C1 segment of cervical spinal cord (tissue), 14 donors: ENCODE measurements at regions not wholly inside any gene's neighbourhood (a gene's known extent, or its start where the extent isn't known, plus 50 kb on each side); places are given as distances from the start of the nearest gene placed in this dataset.

ENCODE experiments used
- DNase-seq, 14 donors: peaks; one replicate each; lab custom pipeline; 2025; lab: John Stamatoyannopoulos, UW

DNA sequence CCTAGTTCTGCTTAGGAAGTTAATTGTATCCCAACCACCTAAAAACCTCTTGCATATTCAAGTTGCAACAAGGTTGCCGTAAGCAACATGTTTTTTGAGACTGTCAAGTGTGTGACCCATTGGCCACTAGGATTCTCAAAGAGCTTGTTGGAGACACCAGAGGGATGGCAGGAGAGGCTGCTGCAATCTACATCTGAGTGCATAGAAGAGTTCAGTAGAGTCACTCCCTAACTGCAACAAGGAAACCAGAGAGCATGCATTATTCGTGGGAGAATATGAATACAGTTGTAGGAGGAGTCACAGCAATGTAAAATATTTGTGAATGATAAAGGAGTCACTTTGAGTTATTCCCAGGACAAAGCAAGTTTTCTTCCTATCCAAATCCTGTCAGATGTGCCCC is 538.6 kb downstream of the TNS3 start:
- no peak for DNase-seq

DNA sequence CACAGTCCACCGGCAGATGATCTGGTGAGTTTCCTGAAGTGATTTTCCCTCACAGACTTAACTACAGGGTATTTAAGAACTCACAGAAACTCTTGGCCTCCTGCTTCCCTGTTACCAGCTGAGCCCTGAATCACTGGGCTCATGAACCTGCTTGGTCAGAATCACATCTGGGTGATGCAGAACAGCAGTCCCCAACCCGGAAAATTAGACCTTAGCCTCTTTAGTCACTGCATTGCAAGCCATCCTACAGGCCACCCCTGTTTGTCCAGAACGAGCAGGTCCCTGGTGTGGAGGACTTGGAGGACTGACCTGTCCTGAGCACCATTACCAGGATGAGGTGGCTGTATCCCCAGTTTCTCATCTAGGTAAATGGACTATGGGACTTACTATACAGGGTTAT is 539.2 kb downstream of the TNS3 start:
- DNase-seq, result no peak

DNA sequence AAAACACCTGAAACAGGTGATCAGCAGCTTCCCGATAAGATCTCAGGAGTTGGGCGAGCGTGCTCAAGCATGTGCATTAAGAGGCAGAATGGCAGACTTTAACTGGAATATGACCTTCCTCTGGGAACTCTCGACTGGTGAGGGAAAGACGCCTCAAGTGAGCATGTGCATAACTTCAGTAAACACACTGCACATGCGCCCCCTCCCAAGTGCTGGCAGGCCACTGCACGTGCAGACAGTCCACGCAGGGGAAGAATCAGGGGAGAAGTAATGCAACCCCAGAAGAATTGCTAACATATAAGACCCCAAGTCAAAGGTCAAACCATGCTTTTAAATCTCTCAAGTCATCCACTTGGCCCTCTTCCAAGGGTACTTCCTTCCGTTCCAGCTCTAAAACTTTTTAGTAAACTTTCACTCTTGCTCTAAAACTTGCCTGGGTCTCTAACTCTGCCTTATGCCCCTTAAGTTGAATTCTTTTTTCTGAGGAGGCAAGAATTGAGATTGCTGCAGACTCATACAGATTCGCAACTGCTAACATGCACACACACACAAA is 541.0 kb downstream of the TNS3 start:
- no peak for DNase-seq

DNA sequence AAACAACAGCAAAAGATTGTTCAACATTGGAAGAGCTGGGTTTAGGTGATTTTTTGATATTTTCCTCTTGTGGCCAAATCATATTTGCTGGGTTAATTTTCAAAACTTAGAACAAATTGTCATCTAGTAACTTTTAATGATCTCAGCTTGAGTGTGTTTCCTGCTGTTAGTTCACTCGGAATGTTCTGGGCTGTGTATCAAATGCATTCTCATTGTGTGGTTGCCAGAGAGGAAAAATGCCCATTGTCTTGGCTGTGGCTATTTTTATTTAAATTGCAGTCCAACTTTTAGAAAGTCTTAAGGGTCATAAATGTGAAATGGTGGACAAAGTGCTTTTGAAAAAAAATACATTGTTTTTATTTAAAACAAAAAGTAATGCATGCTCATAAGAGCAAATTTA is 542.0 kb downstream of the TNS3 start:
- DNase-seq, result no peak

DNA sequence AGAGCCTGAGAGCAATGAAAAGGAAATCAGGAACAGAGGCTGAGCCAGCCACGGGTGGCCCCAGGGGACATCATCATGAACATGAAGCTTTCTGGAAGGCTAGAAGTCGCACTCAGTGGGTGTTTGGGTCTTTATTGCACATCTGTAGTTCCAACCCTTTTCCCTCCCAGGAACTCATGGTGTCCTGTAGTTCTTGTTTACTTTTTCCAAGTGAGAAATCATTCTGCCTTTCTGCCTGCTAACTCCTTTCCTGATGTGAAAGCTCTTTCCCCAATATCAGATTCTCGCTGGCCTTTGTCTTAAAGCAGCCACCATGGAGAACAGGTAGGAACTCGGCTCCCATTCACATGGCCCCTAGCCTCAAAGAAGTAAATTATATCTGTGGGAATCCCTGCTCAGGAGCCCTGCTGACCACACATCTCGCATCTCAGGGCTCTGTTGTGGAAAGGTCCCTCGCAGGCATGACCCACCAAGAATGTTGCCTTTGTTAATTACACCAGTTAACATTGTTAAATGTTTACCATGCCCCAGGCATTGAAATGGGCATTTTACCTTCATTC is 542.7 kb downstream of the TNS3 start:
- no peak for DNase-seq

DNA sequence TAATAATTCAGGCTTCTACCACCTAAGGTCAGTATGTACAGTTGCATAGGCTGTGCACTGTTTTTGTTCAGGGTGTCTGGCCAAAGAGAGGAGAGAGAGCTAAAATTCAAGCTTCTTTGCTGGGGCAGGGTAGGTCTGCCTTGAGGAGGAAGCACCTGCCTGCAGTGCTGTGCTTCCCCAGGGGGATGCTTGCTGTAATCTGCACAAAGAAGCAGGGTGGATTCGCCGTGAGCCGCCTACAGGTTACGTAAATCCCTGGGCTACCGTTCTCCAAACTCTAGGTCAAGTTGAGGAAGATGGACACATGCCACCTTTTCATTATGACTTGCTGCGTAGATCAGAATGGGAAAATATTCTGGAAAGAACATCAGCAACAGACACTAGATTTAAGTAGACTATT is 543.3 kb downstream of the TNS3 start:
- DNase-seq, result no peak

DNA sequence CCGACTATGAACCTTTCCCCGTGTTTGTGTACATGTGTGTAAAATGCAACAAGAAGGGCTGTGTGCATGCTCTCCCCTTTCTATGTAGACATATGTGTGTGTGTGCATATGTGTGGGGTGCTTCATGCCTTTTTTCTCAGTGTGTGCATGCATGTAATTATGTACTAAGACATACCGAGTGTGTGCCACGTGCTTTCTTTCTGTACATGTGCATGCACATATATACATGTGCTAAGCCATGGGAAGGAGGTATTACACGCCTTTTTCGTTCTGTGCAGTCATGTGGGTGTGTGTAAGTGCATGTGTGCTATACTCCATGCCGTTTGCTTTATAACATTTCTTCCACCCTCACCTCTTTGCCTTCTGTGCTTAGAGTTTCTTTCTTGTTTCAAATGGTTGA is 544.3 kb downstream of the TNS3 start:
- DNase-seq, result no peak

DNA sequence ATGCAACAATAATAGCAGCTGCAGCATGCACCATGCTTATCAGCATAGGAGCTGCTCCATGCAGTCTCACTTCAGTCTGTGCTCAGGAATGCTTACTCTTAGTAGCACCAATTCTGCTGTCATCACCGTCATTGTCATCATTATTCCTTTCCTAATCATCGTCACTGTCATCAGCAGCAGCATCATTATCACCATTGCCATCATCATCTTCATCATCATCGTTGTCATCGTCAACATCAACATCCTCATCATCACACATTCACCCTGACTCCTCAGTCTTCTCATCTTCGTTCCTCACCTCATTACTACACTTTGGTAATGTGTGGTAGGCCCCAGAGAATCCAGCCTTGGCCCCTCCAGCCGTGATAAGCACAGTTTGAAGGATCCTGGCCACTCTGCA is 545.0 kb downstream of the TNS3 start:
- DNase-seq, result no peak

DNA sequence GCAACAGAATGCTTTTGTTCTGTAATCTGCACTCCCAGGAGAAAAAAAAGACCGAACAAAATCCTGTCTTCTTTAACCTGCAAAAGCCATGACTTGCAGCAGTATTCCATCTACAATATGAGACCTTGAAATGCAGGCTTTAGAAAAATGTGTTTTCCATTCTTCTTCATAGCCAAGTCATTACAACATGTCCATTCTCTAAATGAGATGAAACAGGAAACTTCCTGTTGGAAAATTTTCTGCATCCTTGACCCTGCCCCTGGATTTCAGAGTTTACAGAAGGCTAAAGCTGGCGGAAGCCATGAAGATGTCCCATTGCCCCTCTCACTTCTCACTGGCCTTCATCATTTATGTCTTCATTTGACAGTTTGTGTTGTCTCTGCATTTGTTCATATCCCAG is 546.4 kb downstream of the TNS3 start:
- DNase-seq, result no peak

DNA sequence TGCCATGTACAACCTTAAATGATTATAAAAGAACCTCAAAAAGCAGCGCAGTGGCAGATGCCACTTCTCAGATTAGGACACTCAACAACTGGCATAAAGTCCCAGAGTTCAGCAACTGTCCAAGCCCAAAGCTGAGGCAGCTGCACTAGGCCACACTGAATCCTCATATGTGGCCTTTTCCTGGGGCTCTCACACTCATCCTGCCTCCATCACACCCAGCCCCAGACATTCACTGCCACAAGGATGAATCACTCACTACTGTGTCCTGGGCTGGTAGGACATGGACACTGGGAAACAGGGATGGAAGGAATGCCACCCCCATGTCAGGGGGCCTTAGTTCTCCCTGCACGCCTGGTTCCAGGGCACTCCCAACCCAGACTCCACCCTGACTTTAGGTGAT is 547.7 kb downstream of the TNS3 start:
- DNase-seq, result no peak

DNA sequence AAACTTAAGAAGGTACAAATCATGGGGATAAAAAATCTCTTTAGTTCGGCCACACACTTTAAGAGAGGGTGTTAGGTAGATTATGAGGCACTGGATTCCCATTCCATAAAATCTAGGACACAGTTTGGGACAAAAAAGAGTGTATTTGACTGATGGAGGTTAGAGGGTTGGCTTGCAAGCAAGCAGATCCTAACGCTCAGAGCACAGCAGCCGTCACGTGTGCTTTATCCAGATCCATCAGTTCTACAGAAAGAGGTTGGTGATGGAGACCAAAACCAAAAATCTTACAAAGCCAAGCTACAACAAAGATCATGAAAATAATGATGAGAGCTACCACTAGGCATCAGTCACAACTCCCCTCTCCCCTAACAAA is 549.4 kb downstream of the TNS3 start:
- no peak for DNase-seq

DNA sequence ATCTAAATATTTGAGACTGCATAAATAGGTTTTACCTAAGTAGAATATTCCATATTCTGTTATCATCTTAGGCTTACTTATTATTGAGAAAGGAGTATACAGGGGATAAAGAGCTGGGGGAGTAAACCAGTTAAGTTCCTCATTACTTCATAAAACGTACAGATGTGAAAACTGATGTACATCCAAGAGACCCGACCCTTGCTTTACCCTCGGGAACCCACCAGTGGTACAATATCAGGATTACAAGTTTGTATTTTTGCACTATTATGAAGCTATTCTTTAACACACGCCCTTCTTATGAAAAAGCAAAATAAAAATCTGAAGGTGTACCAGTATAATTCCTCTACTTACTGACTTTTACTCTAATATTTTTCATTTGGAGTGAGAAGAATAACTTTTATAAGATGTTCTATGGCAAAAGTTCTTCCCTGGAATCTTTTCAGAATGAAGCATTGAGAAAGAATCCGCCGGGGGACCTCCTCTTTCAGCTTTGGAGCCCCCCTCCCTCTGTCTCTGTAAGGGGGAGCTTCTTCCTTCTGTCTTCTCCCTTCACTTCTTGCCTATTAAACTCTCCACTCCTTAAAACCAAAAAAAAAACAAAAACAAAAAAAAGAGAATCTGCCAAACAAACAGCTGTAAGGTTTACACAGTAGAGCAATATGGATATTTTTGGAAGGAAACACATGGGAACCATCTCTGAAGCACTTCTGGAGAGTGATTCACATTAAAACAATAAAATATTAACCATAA is 550.0 kb downstream of the TNS3 start:
- no peak for DNase-seq

DNA sequence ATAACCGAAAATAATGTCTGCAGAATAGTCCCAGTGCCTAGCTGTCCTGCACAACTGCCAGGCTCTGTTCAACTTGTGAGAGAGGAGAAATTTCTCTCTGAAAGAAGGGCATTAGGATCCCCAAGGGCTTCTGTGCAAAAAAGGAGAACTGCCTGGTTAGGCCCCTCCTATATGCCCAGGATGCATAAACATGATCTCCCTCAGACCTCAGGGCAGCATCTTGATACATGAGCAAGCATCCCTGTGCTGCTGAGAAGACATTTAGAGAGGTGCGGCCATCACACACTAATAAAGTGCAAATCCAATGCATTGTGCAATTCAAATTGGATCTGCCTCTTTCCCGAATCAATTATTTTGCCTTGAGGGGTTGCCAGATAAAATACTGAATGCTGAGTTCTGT is 553.6 kb downstream of the TNS3 start:
- DNase-seq, result no peak

DNA sequence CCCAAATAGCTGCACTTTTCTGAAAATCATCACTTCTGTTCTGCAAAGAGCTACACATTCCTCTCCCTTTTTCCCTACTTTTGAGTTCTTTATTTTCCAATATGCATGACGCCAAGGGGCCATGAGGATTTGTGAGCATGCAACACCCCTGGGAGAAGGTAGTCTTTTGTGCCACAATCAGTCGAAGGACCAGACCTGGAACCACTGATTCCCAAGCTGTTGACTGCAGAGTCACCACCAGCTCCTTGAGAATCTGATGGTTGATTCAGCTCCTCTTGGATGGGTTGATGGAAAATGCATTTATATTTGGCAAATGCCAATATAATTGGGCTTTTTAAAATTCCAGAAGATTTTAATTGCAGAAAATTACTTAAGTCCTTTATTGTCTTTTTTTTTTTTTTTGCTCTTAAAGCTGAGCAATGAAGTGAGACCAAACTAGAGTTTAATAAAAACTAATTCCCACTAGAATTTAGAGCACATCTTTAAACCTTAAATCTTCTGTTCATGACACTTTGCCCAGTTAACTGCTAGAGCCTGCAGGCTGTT is 554.1 kb downstream of the TNS3 start:
- DNase-seq, result no peak

DNA sequence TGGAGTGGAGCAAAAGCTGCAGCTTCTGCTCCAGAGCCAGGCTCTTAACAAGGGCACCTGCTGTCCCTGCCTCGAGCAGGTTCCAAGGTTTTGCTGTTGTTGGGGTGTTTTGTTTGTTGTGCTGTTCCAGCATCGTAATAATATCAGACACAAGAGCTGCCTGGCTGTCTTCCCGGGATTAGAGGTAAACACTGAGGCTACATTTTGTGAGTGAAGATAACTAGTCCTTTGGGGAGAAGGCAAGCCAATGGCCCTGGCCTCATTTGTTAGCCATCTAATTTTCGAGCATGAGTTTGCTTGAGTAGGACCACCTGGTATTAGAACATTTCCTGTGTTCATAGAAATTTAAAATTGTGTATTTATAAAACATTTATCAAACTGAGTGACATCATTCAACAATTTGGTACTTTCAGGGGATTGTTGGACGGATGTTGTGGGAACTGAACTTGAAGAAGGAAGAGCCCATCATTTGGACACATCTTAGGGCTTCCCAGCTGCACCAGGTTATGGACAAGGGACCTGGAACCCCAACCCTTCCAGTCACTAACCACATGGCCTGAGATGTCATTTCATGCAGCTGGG is 555.0 kb downstream of the TNS3 start:
- no peak for DNase-seq

DNA sequence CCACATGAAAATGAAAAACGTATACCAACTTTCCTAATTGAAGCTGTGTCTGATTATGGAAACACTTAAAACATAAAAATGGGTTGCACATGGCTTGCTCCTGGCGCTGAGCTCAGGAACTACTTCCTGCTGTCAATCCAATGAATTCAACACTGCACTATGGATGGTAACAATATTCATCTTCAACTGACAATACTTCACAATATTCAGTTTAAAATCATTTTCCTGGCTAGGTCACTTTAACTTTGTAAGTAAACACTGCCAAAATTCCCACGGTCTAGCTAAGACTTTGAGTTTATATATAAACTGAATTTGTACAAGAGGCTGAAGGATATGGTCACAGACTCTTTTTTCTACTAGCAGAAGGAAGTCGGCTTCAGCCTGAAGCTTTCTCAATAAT is 556.9 kb downstream of the TNS3 start:
- DNase-seq, result no peak

DNA sequence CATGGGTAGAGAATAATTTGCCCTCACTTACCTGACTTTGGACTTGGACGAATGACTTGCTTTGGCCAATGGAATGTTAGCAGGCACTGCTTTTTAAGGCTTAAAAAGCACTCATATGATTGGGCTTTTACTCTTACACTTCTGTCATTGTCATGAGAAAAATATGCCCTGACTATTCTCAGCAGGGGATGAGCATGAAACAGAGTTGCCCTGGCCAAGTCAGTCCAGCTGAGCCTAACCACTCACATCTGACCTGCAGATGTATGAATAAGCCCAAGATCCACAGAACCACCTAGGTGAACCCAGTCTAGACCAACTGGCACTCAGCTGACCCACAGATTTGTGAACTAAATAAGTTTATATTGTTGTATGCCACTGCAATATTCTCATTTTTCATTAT is 573.5 kb downstream of the TNS3 start:
- DNase-seq, result no peak

DNA sequence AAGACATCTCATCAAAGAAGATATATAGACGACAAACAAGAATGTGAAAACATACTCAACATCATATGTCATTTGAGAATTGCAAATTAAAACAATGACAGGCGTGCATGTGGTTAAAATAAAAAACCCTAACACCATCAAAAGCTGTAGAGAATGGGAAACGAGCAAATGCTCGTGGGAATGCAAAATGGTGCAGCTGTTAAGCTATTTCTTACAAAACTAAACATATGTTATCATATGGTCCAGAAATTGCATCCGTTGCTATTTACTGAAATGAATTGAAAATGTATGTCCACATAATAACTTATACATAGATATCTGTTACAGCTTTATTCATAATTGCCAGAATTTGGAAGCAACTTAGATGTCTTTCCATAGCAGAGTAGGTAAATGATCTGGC is 574.4 kb downstream of the TNS3 start:
- no peak for DNase-seq

DNA sequence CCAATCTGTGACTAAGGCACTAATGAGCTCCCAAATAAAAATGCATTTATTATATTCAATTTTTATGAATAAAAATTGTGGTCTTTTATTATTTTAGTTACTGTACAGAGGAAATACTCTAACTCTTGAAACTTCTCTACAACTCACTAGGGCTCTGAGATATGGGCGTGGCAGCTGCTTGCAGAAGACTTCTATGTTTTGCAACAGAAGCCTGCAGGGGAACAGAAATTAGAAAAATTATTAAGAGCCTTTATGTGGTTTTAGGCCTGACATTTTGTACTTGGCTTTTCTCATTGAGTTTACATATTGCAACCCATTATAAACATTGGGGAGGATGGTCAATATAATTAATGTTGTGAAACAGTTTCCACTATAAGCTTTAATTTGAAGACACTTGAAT is 581.4 kb downstream of the TNS3 start:
- no peak for DNase-seq

DNA sequence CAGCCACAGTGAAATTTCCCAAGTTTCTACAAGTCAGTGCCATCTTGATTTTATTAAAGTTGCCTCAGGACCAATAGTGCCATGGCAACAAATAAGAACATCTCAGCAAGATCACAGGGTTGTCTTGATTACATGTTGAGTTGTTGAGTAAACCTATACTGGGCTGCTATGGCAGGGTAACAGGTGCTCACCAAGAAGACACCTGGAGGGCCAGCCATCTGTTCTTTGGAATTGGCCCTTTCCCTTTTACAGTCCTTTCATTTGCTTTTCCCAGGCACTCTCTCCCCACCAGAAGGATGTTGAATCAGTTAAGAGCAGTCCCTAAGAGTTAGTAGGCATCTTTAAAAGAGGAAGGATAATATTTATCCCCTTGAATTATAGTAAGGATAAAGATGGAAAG is 582.0 kb downstream of the TNS3 start:
- DNase-seq, result peak in 1 of 14 donors; percentile 70

DNA sequence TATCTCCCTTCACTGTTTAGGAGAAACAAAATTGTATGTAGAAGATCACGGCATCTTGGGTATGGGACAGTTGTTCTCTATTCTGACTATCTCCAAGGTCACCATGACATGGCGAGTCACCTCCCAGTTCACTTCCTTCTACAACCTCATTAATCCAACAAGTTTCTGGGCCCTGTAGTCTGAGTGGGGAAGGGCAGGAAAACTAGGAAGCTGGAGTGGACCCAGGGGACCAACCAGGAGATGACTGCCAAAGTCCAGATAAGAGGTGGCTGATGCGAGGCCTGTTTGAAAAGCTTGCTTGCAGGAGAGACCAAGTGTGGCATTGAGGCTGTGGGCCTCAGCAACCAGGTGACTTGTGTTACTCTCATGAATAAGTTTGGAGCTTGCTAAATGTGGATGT is 584.9 kb downstream of the TNS3 start:
- no peak for DNase-seq

DNA sequence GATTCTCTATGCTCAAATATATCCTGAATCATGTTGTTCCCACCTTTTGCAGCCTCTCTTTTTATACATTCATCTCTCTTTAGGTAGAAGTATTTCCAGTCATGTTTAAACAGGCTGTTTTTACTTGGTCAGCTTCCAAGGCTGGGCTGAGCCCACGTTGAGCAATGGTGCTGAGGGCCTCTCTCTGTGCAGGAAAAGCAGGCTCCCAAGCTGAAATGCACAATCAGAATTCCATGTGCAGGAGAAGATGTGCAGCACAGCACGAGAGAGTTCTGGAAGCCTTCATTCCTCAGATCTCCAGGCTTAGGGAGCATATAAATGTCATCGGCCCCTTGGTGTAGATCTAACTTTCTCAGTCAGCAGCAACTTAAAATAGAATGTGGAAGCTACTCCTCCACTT is 588.5 kb downstream of the TNS3 start:
- DNase-seq, result no peak

DNA sequence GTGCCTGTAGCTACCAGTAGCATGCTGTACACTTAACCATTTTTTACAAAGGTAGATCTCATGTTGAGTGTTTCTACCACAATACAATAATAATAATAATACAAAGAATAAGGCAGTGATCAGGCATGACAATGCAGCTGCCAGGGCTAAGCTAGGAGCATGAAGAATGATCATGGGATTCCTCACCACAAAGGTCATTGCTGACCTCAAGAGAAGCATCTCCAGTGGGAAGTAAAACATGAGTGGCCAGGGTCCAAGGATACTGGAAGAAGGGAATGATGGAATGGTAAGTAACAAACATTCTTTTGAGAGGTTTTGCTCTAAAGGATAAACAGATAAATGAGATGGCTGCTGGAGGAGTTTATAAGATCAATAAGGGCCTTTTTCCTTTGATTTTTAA is 591.1 kb downstream of the TNS3 start:
- no peak for DNase-seq
